HAP-1 (cell line): ENCODE measurements at regions not wholly inside any gene's neighbourhood (a gene's known extent, or its start where the extent isn't known, plus 50 kb on each side); places are given as distances from the start of the nearest gene placed in this dataset.

Experiments
- DNase-seq, 2 experiments: peaks; one replicate each; pipeline ENCODE4 v3.0.0-alpha.2; 2016 to 2020; ENCODE audit warnings: low spot score in 2 of 2
- H3K27me3 ChIP-seq: fragments of 250-450 bp; sonication (Bioruptor Pico); 2 replicates; pipeline ENCODE4 v1.5.1; 2020; ENCODE audit warnings: low read depth, mild to moderate bottlenecking, moderate library complexity
- H3K36me3 ChIP-seq: fragments of 250-450 bp; sonication (Bioruptor Pico); replicated peaks from 2 replicates; pipeline ENCODE4 v1.5.1; 2020; ENCODE audit warnings: mild to moderate bottlenecking
- H3K4me1 ChIP-seq: fragments of 250-450 bp; sonication (Bioruptor Pico); 2 replicates; pipeline ENCODE4 v1.5.1; 2020; ENCODE audit warnings: mild to moderate bottlenecking
- H3K4me3 ChIP-seq: fragments of 250-450 bp; sonication (Bioruptor Pico); 2 replicates; pipeline ENCODE4 v1.5.1; 2020; ENCODE audit warnings: mild to moderate bottlenecking, moderate library complexity
- H3K9me3 ChIP-seq: fragments of 250-450 bp; sonication (Bioruptor Pico); 2 replicates; pipeline ENCODE4 v1.5.1; 2020; ENCODE audit warnings: mild to moderate bottlenecking, moderate library complexity
- in situ Hi-C: fragments of 300-500 bp; cut with MboI; formaldehyde crosslinking; loops from 3 replicates; pipeline ENCODE4 v1.14.3; 2020; ENCODE audit warnings: low sequenced_read_pairs, inconsistent platforms, mixed read lengths

- H3K4me3 ChIP-seq: no peak overlapping the region
- in situ Hi-C loops: no loop called here
- H3K9me3 ChIP-seq: no peaks in the 10 kb centered on the region
- H3K36me3 ChIP-seq: no peaks in the 10 kb centered on the region
- DNase-seq: no peak
- no peaks in the 10 kb centered on the region for H3K27me3 ChIP-seq
- no peaks in the 10 kb centered on the region for H3K4me1 ChIP-seq
Measured at GRCh38 chr4:14928035-14928434, 74.2 kb upstream of the CPEB2 start.

DNA sequence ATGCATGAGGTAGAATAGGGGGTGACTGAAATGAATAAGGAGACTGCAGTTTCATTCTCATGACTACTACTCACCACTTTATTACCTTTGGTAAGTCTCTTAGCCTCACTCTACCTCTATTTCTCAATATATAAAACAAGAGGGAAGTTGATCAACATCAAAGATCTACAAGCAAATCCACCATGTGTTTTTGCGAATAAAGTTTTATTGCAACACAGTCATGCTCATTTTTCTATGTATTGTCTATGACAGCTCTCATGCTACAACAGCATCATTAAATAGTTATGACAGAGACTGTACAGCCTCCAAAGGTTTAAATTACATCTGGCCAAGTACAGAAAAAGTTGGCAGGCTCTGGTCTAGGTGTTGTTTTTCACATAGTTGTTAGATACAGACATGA, 72.6 kb upstream of the CPEB2 start:
- DNase-seq: no peak
- H3K4me1 ChIP-seq: no peaks in the 10 kb centered on the region
- in situ Hi-C loops: no loop called here

DNA sequence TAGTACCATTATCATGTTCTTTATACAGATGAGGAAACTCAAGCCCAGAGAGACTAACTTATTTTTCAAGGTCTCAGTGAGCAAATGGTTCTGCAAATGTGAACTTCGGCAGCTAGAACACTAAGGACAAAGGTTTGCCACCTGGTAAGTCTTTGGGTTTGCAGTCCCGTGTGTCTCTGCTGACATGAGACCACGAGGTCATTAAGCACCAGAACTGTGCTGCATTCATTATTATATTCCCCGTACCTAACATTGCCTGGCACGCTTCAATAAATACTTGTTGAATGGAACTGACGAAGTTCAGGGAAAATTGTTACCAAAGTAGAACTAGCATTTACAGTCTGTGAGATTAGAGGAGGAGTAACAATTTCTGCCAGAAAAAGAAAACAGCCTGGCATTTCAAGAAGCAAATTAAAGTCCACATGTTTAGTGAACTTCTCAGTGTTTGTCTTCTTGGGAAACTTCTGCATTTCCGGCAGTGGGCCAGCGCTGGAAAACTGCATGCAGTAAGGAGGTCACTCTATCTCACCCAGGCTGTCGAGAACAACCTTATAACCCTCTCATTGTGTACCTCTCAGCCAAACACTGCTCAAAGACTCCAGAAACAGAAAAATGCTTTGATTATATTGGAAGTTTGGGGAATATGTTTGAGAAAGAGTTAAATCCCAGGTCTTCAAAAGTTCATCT, 67.4 kb upstream of the CPEB2 start:
- no peaks in the 10 kb centered on the region for H3K36me3 ChIP-seq
- H3K4me3 ChIP-seq: no peak overlapping the region
- no peak for DNase-seq
- H3K4me1 ChIP-seq: no peaks in the 10 kb centered on the region
- no peaks in the 10 kb centered on the region for H3K9me3 ChIP-seq
- H3K27me3 ChIP-seq: no peaks in the 10 kb centered on the region
- in situ Hi-C loops: no loop called here

More for the DNA sequence above, 72.6 kb upstream of the CPEB2 start:
- Histone ChIP-seq H3K9me3 (no peaks in the 10 kb centered on the region), H3K36me3 (no peaks in the 10 kb centered on the region), H3K4me3 (no peak overlapping the region), H3K27me3 (no peaks in the 10 kb centered on the region)

DNA sequence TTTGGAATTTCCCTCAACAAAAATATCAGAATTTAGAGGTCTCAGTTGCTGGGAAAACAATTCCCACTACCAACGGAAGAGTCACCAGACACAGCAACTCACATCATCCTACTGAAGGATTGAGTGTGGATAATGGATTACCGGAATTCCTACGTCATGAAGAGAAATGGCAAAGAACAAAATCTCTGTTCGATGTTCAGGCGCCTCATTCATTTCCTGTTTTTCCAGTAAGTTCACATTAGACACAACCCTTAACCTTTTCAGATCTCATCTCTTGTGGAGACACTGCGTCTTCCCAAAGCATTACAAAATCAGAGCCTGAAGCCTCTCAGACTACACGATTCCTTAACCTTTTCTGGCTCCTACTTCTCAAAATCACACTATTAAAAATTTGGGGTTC, 58.5 kb upstream of the CPEB2 start:
- Histone ChIP-seq H3K36me3 (no peaks in the 10 kb centered on the region), H3K9me3 (no peaks in the 10 kb centered on the region), H3K4me3 (no peak overlapping the region), H3K27me3 (no peaks in the 10 kb centered on the region), H3K4me1 (no peaks in the 10 kb centered on the region)
- in situ Hi-C loops: no loop called here
- no peak for DNase-seq

GRCh38 chr4:14952352-14952751, 49.9 kb upstream of the CPEB2 start:
- no peaks in the 10 kb centered on the region for H3K4me1 ChIP-seq
- no peaks in the 10 kb centered on the region for H3K36me3 ChIP-seq
- no peak for DNase-seq
- H3K9me3 ChIP-seq: no peaks in the 10 kb centered on the region
- in situ Hi-C loops: no loop called here
- H3K27me3 ChIP-seq: peaks cover 3% of the 10 kb centered on the region; the same call in 1 of the 2 replicates
- H3K4me3 ChIP-seq: no peak overlapping the region
